Dermis blood vessel endothelial cell (primary cell): ENCODE measurements at regions not wholly inside any gene's neighbourhood (a gene's known extent, or its start where the extent isn't known, plus 50 kb on each side); places are given as distances from the start of the nearest gene placed in this dataset.

Experiments
- DNase-seq: peaks from one replicate; pipeline ENCODE4 v3.0.0; 2010

DNA sequence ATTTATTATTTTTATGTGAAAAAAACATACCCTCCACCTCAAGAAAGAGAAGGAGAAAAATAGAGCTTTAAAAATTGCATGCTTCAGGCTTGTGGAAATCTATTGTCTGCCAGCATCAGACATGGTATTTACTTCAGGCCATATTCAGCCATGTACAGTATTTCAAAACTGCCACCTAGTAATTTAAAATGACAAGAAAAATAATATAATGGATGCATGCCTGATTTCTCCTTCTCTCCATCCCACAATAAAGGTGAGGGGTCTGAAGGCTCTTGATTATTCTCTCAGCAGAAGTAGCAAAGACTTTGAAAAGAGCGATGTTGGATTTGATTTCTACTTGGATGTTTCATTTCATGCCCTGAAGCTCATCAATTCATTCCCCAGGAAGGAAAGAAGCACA is 250.7 kb downstream of the TBC1D4 start:
- DNase-seq: no peak

GRCh38 chr13:75226733-75227435 is 255.1 kb downstream of the TBC1D4 start:
- no peak for DNase-seq

GRCh38 chr13:75226092-75226491 is 255.9 kb downstream of the TBC1D4 start:
- DNase-seq: no peak

DNA sequence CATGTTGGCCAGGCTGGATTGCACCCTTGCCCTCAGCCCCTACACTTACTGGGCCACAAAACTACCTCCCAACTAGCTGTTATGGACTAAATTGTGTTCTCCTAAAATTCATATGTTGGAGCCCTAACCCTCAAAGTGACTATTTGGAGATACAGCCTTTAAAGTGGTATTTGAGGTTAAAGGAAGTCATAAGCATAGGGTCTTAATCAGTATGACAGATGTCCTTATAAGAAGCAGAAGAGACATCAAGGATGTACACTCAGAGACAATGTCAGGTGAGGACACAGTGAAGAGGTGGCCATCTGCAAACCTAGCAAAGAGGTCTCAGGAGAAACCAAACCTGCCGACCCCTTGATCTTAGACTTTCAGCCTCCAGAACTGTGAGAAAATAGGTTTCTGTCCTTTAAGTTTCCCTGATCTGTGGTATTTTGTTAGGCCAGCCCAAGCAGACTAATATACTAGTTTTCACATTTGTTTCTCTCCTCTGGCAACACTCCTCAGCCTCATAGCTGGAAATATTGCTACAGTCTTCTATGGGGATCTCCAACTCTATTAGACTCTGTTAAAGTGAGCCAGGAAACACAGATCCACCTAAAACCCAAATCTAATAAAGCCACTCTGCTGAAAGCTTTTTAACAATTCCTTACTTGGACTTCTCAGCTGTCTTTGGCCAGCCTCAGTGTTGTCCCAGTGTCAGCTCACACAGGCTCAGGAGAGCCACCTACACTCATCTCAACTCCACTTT is 256.5 kb downstream of the TBC1D4 start:
- no peak for DNase-seq

- no peak for DNase-seq
These were observed 257.8 kb downstream of the TBC1D4 start for GRCh38 chr13:75224053-75224742.

DNA sequence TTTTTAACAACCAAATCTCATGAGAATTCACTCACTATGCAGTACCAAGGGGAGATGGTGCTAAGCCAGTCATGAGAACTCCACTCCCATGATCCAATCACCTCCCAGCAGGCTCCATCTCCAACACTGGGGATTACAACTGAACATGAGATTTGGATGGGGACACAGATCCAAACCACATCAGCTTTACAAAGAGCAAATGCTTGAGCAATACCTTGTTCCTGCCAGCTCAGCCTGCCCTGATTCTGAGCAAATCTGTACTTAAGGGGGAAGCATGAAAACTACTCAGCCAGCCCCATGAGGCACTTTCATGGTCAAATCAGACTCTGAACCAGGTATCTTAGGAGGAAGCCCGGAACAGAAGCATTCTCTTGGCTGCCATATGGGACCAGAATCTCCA is 259.9 kb downstream of the TBC1D4 start:
- DNase-seq: no peak

DNA sequence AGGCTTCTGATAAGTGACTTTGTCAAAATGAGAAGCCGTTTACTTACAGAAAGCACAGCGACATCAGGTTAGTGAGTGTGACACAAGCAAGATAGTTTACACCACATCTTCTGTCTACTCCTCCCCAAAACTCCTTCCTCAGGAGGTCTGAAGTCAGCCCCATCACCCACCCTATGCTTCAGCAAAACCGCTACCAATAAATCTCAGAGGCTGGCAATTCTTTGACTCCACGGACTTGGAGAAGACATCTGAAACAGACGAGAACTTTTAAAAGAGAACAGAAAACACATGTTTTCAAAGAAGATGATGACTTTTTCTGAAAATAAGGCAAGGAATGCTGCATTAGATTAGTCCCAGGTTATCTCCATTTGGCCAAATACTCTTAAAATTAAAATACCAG is 261.1 kb downstream of the TBC1D4 start:
- no peak for DNase-seq

DNA sequence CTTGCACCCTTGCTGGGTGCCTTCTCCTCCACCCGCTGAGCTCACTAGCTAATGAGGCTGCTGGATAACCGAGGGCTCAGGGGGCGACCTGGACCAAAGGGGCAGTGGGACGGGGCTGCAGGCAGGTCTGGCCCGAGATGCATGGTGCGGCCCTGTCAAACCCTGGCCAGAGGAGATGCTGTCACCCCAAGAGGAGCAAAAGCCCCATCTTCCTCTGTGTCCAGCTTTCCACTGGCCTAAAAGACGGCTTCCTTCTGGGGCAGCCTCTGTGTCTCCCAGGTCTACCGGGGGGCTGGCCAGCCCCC is 261.8 kb downstream of the TBC1D4 start:
- no peak for DNase-seq

GRCh38 chr13:75219479-75220237 is 262.3 kb downstream of the TBC1D4 start:
- peak; percentile 80 for DNase-seq

DNA sequence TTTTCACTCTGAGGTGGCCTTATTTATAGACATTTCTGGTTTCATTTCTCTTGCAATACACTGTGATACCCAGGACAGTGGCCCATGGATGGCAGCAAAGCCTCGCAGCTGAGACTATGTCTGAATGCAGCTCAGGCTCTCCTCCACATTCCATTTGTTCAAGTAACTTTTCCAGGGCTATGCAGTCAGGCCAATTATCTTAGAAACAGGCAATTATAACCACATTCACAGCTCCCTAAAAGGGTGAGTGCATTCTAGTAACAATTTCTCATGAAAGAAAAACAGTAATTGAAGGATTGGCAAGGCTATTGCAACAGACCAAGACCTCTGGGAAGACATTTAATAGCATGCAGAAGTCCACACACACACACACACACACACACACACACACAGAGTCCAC is 264.0 kb downstream of the TBC1D4 start:
- no peak for DNase-seq

DNA sequence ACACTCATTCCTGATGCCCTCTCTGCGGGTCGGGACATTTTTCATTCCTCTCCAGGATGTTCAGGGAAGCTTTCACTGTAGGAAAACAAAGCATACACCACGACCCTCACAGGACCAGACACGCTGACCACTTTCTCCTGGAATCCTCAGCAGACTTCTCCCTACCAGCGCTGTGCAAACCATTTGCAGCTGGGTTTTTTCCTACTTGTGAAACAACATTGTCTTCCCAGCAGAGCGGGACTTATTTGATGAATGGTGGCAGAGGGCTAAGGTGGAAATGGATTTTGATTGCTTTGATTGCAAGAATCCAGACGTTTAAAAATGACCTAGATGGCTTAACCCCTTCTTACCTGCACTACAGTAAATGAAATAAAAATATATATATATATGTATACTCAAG is 265.9 kb downstream of the TBC1D4 start:
- no peak for DNase-seq

- no peak for DNase-seq
These were observed 267.1 kb downstream of the TBC1D4 start for GRCh38 chr13:75214846-75215245.

DNA sequence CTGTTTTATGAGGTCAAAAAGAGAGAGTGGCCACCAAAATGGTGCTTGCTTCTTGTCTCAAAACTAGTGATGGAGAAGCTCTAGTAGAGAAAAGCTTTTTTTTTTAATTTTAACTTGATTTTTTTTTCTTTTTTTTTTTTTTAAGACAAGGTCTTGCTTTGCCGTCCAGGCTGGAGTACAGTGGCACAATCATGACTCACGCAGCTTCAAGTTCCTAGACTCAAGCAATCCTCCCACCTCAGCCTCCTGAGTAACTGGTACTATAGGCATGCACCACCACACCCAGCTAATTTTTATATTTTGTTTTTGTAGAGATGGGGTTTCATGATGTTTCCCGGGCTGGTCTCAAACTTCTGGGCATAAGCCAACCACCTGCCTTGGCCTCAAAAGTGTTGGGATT is 279.0 kb downstream of the TBC1D4 start:
- no peak for DNase-seq

- no peak for DNase-seq
These were observed 284.2 kb downstream of the TBC1D4 start for GRCh38 chr13:75197803-75198202.

DNA sequence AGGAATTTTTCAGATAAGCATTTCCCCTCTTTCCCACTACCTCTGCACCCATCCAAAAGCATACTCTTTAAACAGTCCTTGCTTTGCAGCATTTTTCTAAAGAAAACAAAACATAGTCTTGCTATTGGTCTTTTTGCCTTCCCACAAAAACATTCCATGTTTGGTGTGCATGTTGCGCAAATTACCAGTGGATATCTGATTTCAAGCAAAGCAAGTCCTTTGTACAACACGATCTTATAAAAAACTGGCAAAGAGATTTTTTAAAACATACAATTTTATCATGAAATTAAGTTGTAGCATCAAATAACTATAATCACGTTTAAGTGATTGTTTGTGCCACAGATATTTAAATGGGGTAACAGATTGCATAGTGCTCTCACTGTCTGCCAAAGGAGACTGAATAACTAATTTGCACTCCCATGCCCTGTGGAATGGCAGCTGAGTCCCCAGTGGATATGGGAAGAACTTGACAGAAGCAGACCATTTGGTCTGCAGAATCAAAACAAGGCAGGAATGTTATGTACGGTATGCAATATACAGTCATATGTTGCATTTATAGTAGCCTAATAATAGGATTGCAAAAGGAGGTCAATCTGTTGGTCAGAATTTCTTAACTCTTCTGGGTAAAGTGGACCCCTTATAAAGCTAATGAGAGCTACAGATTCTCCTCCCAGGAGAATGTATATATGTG is 285.7 kb downstream of the TBC1D4 start:
- no peak for DNase-seq

- DNase-seq: no peak
These were observed 286.3 kb downstream of the TBC1D4 start for GRCh38 chr13:75195495-75196146.

GRCh38 chr13:75194717-75195462 is 287.1 kb downstream of the TBC1D4 start:
- no peak for DNase-seq

- peak; percentile 43 for DNase-seq
These were observed 295.6 kb downstream of the TBC1D4 start for GRCh38 chr13:75186379-75186778.

GRCh38 chr13:75181906-75182305 is 300.1 kb downstream of the TBC1D4 start:
- DNase-seq: peak; percentile 87

- peak; percentile 40 for DNase-seq
These were observed 301.0 kb downstream of the TBC1D4 start for GRCh38 chr13:75180805-75181455.

- DNase-seq: no peak
These were observed 303.5 kb downstream of the TBC1D4 start for GRCh38 chr13:75178436-75178835.
